HFFc6 (cell line): ENCODE measurements at regions not wholly inside any gene's neighbourhood (a gene's known extent, or its start where the extent isn't known, plus 50 kb on each side); places are given as distances from the start of the nearest gene placed in this dataset.

ENCODE experiments used
- DNase-seq: peaks from one replicate; pipeline ENCODE4 v3.0.0-alpha.2; 2018
- H3K27ac Mint-ChIP-seq: 2 replicates; pipeline ENCODE4 v1.8.0; 2020; ENCODE audit warnings: mild to moderate bottlenecking, mixed read lengths
- H3K27me3 Mint-ChIP-seq: 2 replicates; pipeline ENCODE4 v1.8.0; 2021; ENCODE audit warnings: mild to moderate bottlenecking, moderate library complexity, mixed read lengths; ENCODE audit not compliant: insufficient read depth
- H3K36me3 Mint-ChIP-seq: 2 replicates; pipeline ENCODE4 v1.8.0; 2021; ENCODE audit warnings: low read depth, mixed read lengths
- H3K4me1 Mint-ChIP-seq: 2 replicates; pipeline ENCODE4 v1.8.0; 2020; ENCODE audit warnings: low read depth, mixed read lengths
- H3K4me3 Mint-ChIP-seq: 2 replicates; pipeline ENCODE4 v1.8.0; 2020; ENCODE audit warnings: mild to moderate bottlenecking, moderate library complexity, mixed read lengths
- H3K9me3 Mint-ChIP-seq: 2 replicates; pipeline ENCODE4 v1.8.0; 2020; ENCODE audit warnings: mild to moderate bottlenecking, mixed read lengths
- TF ChIP-seq, protein P1 (sequence below): fragments of 200-600 bp; sonication (generic); IDR thresholded peaks from 2 replicates; pipeline ENCODE4 v1.5.0; 2021; ENCODE audit warnings: antibody characterized with exemption, mild to moderate bottlenecking

DNA sequence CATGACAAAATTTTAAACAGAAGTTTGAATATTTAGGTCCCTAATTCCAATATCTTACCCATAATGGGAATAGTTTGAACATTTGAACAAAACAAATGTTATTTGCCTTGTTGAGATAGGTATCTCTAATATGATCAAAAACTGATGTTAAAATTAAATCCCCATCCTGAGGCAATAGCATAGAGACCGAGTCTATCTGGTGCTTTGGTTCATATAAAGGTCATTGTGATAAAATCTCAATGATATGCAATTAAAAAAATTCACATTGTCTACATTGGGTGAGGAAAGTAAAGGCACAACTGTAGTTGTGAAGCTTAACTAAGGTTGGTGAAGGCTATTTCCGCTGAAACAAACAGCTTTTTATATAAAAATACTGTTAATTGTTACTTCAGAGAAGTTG, 318.3 kb downstream of the CAAP1 start:
- Mint-ChIP-seq H3K4me1 (no peaks in the 10 kb centered on the region), H3K36me3 (no peaks in the 10 kb centered on the region)

DNA sequence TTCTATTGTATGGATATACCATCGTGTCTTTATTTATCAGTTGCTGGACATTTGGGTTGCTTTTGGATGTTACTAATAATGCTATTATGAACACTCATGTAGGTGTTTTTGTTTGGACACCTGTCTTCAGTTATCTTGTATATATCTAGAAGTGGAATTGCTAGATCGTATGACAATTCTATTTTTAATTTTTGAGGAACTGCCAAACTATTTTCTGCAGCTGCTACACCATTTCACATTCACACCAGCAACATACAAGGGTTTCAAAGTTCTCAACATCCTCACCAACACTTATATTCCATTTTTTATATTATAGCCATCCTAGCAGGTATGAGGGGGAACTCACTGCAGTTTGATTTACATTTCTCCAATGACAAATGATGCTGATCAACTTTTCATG, 324.6 kb downstream of the CAAP1 start:
- no peak for DNase-seq
- no peak overlapping the region for H3K4me3 Mint-ChIP-seq
- TF ChIP-seq, protein P1, sequence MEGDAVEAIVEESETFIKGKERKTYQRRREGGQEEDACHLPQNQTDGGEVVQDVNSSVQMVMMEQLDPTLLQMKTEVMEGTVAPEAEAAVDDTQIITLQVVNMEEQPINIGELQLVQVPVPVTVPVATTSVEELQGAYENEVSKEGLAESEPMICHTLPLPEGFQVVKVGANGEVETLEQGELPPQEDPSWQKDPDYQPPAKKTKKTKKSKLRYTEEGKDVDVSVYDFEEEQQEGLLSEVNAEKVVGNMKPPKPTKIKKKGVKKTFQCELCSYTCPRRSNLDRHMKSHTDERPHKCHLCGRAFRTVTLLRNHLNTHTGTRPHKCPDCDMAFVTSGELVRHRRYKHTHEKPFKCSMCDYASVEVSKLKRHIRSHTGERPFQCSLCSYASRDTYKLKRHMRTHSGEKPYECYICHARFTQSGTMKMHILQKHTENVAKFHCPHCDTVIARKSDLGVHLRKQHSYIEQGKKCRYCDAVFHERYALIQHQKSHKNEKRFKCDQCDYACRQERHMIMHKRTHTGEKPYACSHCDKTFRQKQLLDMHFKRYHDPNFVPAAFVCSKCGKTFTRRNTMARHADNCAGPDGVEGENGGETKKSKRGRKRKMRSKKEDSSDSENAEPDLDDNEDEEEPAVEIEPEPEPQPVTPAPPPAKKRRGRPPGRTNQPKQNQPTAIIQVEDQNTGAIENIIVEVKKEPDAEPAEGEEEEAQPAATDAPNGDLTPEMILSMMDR = no peak
- 0 out of 2 replicates have a peak, but pooled peaks cover 2% of the 10 kb centered on the region for H3K27me3 Mint-ChIP-seq
- no peak overlapping the region for H3K27ac Mint-ChIP-seq
- H3K36me3 Mint-ChIP-seq = no peaks in the 10 kb centered on the region
- H3K9me3 Mint-ChIP-seq = peaks cover 12% of the 10 kb centered on the region; the same call in 1 of the 2 replicates
- H3K4me1 Mint-ChIP-seq = no peaks in the 10 kb centered on the region

More for the DNA sequence above, 318.3 kb downstream of the CAAP1 start:
- no peak for DNase-seq
- no peak overlapping the region for H3K27ac Mint-ChIP-seq
- TF ChIP-seq, protein P1 = no peak
- H3K4me3 Mint-ChIP-seq = no peak overlapping the region
- 0 out of 2 replicates have a peak, but pooled peaks cover 2% of the 10 kb centered on the region for H3K27me3 Mint-ChIP-seq
- H3K9me3 Mint-ChIP-seq = no peaks in the 10 kb centered on the region; the same call in 1 of the 2 replicates

GRCh38 chr9:26566141-26566540, 326.5 kb downstream of the CAAP1 start:
- Mint-ChIP-seq H3K36me3 (no peaks in the 10 kb centered on the region), H3K27me3 (no peaks in the 10 kb centered on the region), H3K4me1 (no peaks in the 10 kb centered on the region), H3K27ac (no peak overlapping the region), H3K9me3 (peaks cover 12% of the 10 kb centered on the region; the same call in 1 of the 2 replicates), H3K4me3 (no peak overlapping the region)
- TF ChIP-seq, protein P1 = no peak
- no peak for DNase-seq

DNA sequence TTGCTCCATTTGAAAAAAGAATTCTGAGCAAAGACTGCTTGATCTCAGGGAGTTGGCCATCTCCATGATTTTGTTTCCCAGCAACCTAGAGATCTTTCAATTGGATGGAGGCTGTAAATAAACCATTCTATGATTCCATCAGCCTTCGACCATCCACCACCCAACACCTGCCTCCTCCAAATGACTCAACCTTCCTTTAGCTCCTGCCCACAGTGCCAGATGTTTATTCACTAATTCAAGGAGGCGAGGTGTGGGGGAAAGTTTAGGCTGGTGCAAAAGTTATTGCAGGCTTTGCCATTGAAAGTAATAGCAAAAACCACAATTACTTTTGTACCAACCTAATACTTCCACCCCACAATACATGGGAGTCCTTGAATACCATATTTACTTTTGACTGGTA, 327.5 kb downstream of the CAAP1 start:
- Mint-ChIP-seq H3K4me3 (no peak overlapping the region), H3K4me1 (no peaks in the 10 kb centered on the region), H3K9me3 (peaks cover 17% of the 10 kb centered on the region; the same call in 1 of the 2 replicates), H3K27me3 (no peaks in the 10 kb centered on the region), H3K36me3 (no peaks in the 10 kb centered on the region), H3K27ac (no peak overlapping the region)
- TF ChIP-seq, protein P1 = no peak
- DNase-seq = no peak

- Mint-ChIP-seq H3K9me3 (peaks cover 24% of the 10 kb centered on the region), H3K4me1 (no peaks in the 10 kb centered on the region), H3K4me3 (no peak overlapping the region), H3K27ac (no peak overlapping the region), H3K27me3 (no peaks in the 10 kb centered on the region), H3K36me3 (no peaks in the 10 kb centered on the region)
- TF ChIP-seq, protein P1 = no peak
- DNase-seq = no peak
Measured at GRCh38 chr9:26562338-26562737, 330.3 kb downstream of the CAAP1 start.

DNA sequence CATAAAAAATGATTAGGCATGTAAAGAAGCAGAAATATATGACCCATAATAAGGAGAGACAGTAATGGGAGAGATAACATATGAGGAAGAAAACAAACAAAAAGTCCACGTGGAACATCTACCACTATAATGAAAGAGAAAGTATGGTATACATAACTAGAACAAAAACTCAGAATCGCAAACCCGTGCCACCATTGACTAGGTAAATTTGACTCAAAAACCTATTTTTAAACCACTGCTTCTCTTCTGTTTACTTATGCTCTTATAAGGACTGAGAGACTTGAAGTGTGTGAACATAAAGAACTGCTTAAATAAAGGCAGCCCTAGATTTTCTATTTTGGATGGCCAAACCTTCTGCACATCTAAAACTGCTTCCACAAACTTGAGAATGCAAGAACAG, 330.7 kb downstream of the CAAP1 start:
- Mint-ChIP-seq H3K27ac (no peak overlapping the region), H3K27me3 (no peaks in the 10 kb centered on the region), H3K4me1 (no peaks in the 10 kb centered on the region), H3K4me3 (no peak overlapping the region), H3K9me3 (peaks cover 22% of the 10 kb centered on the region), H3K36me3 (no peaks in the 10 kb centered on the region)
- TF ChIP-seq, protein P1 = no peak
- DNase-seq = no peak
